CD14-positive monocyte (primary cell): ENCODE measurements at regions not wholly inside any gene's neighbourhood (a gene's known extent, or its start where the extent isn't known, plus 50 kb on each side); places are given as distances from the start of the nearest gene placed in this dataset.

ENCODE experiments used
- DNase-seq, 3 donors: peaks; one replicate each; pipeline ENCODE4 v3.0.0-alpha.2; 2011 to 2022
- H2AFZ ChIP-seq: 2 replicates; pipeline ENCODE4 v1.6.0; 2012; ENCODE audit warnings: mild to moderate bottlenecking, low read depth, low read length, inconsistent platforms; ENCODE audit not compliant: insufficient read depth, poor library complexity, severe bottlenecking
- H3K27ac ChIP-seq, 2 donors: 1 replicate in 1 of 2; 2 replicates in 1 of 2; pipeline ENCODE4 v1.5.1; 2012 to 2013; ENCODE audit warnings: low read length in 2 of 2, control low read depth in 1 of 2, inconsistent platforms in 1 of 2, low read depth in 1 of 2, mild to moderate bottlenecking in 1 of 2
- H3K27me3 ChIP-seq, 2 donors: one replicate each; pipeline versions ENCODE4 v1.6.0 to v1.6.1; 2011 to 2013; ENCODE audit warnings: low read length in 2 of 2; ENCODE audit not compliant: control insufficient read depth in 2 of 2, insufficient read depth in 2 of 2
- H3K36me3 ChIP-seq, 2 donors: replicated peaks in 1 of 2; 1 replicate in 1 of 2; 2 replicates in 1 of 2; pipeline versions ENCODE4 v1.5.1 to v1.6.1; 2012 to 2013; ENCODE audit warnings: low read length in 2 of 2, control low read depth in 1 of 2, inconsistent platforms in 1 of 2, mild to moderate bottlenecking in 1 of 2; ENCODE audit not compliant: insufficient read depth in 2 of 2, control insufficient read depth in 1 of 2
- H3K4me1 ChIP-seq, 2 donors: 1 replicate in 1 of 2; 2 replicates in 1 of 2; pipeline versions ENCODE4 v1.5.1 to v1.6.1; 2012 to 2013; ENCODE audit warnings: low read length in 2 of 2, control low read depth in 1 of 2, inconsistent platforms in 1 of 2, mild to moderate bottlenecking in 1 of 2, moderate library complexity in 1 of 2; ENCODE audit not compliant: insufficient read depth in 2 of 2, control insufficient read depth in 1 of 2
- H3K4me2 ChIP-seq: replicated peaks from 2 replicates; pipeline ENCODE3; 2012; ENCODE audit warnings: low read length, moderate library complexity, mild to moderate bottlenecking; ENCODE audit not compliant: poor library complexity, severe bottlenecking; ENCODE audit errors: extremely low read depth
- H3K4me3 ChIP-seq, 3 experiments: fragments of 200-600 bp in 1 of 3; sonication (generic) in 1 of 3; replicated peaks in 1 of 3; 1 replicate in 2 of 3; 2 replicates in 1 of 3; pipeline ENCODE4 v1.5.1; 2011 to 2013; ENCODE audit warnings: low read length in 3 of 3, mild to moderate bottlenecking in 3 of 3, control low read depth in 2 of 3, low read depth in 2 of 3, inconsistent platforms in 1 of 3, moderate library complexity in 1 of 3
- H3K79me2 ChIP-seq: 2 replicates; pipeline ENCODE4 v1.6.0; 2012; ENCODE audit warnings: mild to moderate bottlenecking, control low read depth, inconsistent platforms, low read length, moderate library complexity; ENCODE audit not compliant: insufficient read depth
- H3K9ac ChIP-seq: 2 replicates; pipeline ENCODE4 v1.6.0; 2017; ENCODE audit warnings: low read length, mild to moderate bottlenecking; ENCODE audit not compliant: insufficient read depth, poor library complexity, severe bottlenecking
- H3K9me3 ChIP-seq, 2 donors: replicated peaks in 1 of 2; 1 replicate in 1 of 2; 2 replicates in 1 of 2; pipeline versions ENCODE4 v1.5.1 to v1.6.1; 2012 to 2013; ENCODE audit warnings: low read length in 2 of 2, control low read depth in 1 of 2; ENCODE audit not compliant: control insufficient read depth in 1 of 2, insufficient read depth in 1 of 2
- H4K20me1 ChIP-seq: 2 replicates; pipeline ENCODE4 v1.6.0; 2012; ENCODE audit warnings: mild to moderate bottlenecking, low read length, control low read depth, moderate library complexity; ENCODE audit not compliant: insufficient read depth
- H3K27ac Mint-ChIP-seq, 7 donors: one replicate each; pipeline ENCODE4 v1.8.0; 2020; ENCODE audit warnings: mild to moderate bottlenecking in 7 of 7, mixed read lengths in 7 of 7, moderate library complexity in 6 of 7, inconsistent platforms in 2 of 7
- H3K27me3 Mint-ChIP-seq, 3 donors: one replicate each; pipeline ENCODE4 v1.8.0; 2021 to 2022; ENCODE audit warnings: low read depth in 3 of 3, mild to moderate bottlenecking in 3 of 3, mixed read lengths in 3 of 3, moderate library complexity in 3 of 3, inconsistent platforms in 1 of 3
- H3K36me3 Mint-ChIP-seq, 2 donors: one replicate each; pipeline ENCODE4 v1.8.0; 2020; ENCODE audit warnings: mixed read lengths in 2 of 2, inconsistent platforms in 1 of 2, mild to moderate bottlenecking in 1 of 2
- H3K4me1 Mint-ChIP-seq: one replicate; pipeline ENCODE4 v1.8.0; 2020; ENCODE audit warnings: mild to moderate bottlenecking, mixed read lengths
- H3K4me3 Mint-ChIP-seq, 2 donors: one replicate each; pipeline ENCODE4 v1.8.0; 2020; ENCODE audit warnings: mild to moderate bottlenecking in 2 of 2, mixed read lengths in 2 of 2, moderate library complexity in 1 of 2
- H3K9me3 Mint-ChIP-seq, 7 donors: one replicate each; pipeline ENCODE4 v1.8.0; 2020 to 2022; ENCODE audit warnings: mixed read lengths in 7 of 7, mild to moderate bottlenecking in 6 of 7, moderate library complexity in 6 of 7, inconsistent platforms in 2 of 7
- CTCF ChIP-seq: fragments of 200-600 bp; IDR thresholded peaks from one replicate; pipeline ENCODE4 v1.8.0; 2022; ENCODE audit warnings: antibody characterized with exemption, mild to moderate bottlenecking
- WGBS: methylation state at CpG from one replicate; pipeline ENCODE4 v1.1.5; 2013; ENCODE audit warnings: missing lambda C conversion rate; ENCODE audit not compliant: insufficient coverage; 5-methylcytosine and 5-hydroxymethylcytosine counted together
- intact Hi-C, 2 donors: fragments of 100-400 bp; cut with micrococcal nuclease; formaldehyde crosslinking; loops; one replicate each; pipeline versions ENCODE4 v1.15.0 to v1.15.1; 2023

DNA sequence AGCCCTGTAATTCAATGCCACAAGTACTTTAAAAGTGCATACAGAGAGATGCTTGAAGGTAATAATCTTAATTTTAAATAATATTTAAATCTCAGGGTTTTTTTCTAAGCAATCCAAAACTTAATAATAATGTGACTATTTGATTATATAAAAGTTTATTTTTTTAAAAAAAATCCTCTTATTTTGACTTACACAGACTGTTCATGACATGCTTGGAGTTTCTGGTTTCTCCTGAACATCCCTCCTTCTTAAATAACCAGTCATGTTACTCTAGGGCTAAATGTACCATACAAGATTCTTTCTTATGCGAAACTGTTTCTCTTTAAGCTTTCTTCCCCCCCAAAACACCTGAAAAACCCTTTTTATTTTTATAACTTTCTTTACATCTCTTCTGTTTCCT is 58.2 kb upstream of the SLC2A13 start:
- peaks cover 8 to 30% (median 15%) of the 10 kb centered on the region in 7 donors for H3K9me3 Mint-ChIP-seq
- H3K4me3 ChIP-seq: no peak overlapping the region
- no peak overlapping the region for H3K4me3 Mint-ChIP-seq

DNA sequence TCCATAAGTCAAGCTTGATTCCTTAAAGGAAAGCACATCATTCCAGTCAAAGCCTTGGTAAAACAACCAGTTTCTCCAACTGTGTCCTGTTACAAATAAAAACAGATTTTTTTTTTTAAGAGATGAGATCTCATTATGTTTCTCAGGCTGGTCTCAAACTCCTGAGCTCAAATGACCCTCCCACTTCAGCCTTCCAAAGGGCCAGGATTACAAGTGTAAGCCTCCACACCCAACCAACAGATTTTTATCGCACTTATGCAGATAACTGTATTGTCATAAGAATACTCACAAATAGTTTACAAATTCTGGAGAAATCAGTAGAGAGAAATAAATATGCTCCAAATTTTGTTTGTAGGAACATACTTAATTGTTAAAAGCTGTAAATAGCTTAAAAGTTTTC is 56.2 kb upstream of the SLC2A13 start:
- TF ChIP-seq CTCF: no peak
- peaks cover 22 to 34% of the 10 kb centered on the region in 2 donors for H3K4me1 ChIP-seq
- H3K9me3 Mint-ChIP-seq: peaks cover 8 to 30% (median 15%) of the 10 kb centered on the region in 7 donors
- H3K27ac Mint-ChIP-seq: no peak overlapping the region
- H2AFZ ChIP-seq: no peak overlapping the region
- DNase-seq: no peak
- H3K27me3 ChIP-seq: no peaks in the 10 kb centered on the region
- no peak overlapping the region for H3K4me2 ChIP-seq
- intact Hi-C loops: no loop called here
- no peak overlapping the region for H3K4me3 Mint-ChIP-seq
- peaks cover 6 to 13% of the 10 kb centered on the region in 2 donors for H3K9me3 ChIP-seq
- H3K36me3 ChIP-seq: no peaks in the 10 kb centered on the region
- no peaks in the 10 kb centered on the region for H3K79me2 ChIP-seq
- no peaks in the 10 kb centered on the region for H3K27me3 Mint-ChIP-seq
- no peak overlapping the region for H3K9ac ChIP-seq
- WGBS: no CpG with 5 or more reads among the region's 1 CpG
- H3K4me1 Mint-ChIP-seq: peaks cover 23% of the 10 kb centered on the region
- no peaks in the 10 kb centered on the region for H4K20me1 ChIP-seq
- H3K27ac ChIP-seq: no peak overlapping the region
- H3K4me3 ChIP-seq: no peak overlapping the region
- H3K36me3 Mint-ChIP-seq: peaks cover 1 to 3% of the 10 kb centered on the region in 2 donors

More for the DNA sequence above, 58.2 kb upstream of the SLC2A13 start:
- Histone ChIP-seq H3K27me3 (no peaks in the 10 kb centered on the region), H4K20me1 (no peaks in the 10 kb centered on the region), H3K27ac (no peak overlapping the region), H3K4me1 (peaks cover 11 to 25% of the 10 kb centered on the region in 2 donors), H3K36me3 (no peaks in the 10 kb centered on the region), H3K4me2 (no peak overlapping the region), H2AFZ (no peak overlapping the region), H3K9ac (no peak overlapping the region), H3K9me3 (peaks cover 6 to 13% of the 10 kb centered on the region in 2 donors), H3K79me2 (no peaks in the 10 kb centered on the region)
- Mint-ChIP-seq H3K4me1 (peaks cover 17% of the 10 kb centered on the region), H3K36me3 (peaks cover 1 to 3% of the 10 kb centered on the region in 2 donors), H3K27me3 (no peaks in the 10 kb centered on the region), H3K27ac (no peak overlapping the region)
- no peak for DNase-seq
- intact Hi-C loops: no loop called here
- no CpG with 5 or more reads among the region's 1 CpG for WGBS
- TF ChIP-seq CTCF: no peak
